GM20431 (cell line): ENCODE measurements at regions not wholly inside any gene's neighbourhood (a gene's known extent, or its start where the extent isn't known, plus 50 kb on each side); places are given as distances from the start of the nearest gene placed in this dataset.
"Not testable (repeated sequence)": the region's sequence is repeated elsewhere in the genome, so short reads cannot be mapped to it uniquely, and the experiment has no call there.

Source experiments
- in situ Hi-C: fragments of 300-500 bp; cut with MseI, MboI; formaldehyde crosslinking; loops from one replicate; pipeline ENCODE4 v1.15.0; 2020; ENCODE audit warnings: low sequenced_read_pairs; ENCODE audit not compliant: unreplicated experiment

DNA sequence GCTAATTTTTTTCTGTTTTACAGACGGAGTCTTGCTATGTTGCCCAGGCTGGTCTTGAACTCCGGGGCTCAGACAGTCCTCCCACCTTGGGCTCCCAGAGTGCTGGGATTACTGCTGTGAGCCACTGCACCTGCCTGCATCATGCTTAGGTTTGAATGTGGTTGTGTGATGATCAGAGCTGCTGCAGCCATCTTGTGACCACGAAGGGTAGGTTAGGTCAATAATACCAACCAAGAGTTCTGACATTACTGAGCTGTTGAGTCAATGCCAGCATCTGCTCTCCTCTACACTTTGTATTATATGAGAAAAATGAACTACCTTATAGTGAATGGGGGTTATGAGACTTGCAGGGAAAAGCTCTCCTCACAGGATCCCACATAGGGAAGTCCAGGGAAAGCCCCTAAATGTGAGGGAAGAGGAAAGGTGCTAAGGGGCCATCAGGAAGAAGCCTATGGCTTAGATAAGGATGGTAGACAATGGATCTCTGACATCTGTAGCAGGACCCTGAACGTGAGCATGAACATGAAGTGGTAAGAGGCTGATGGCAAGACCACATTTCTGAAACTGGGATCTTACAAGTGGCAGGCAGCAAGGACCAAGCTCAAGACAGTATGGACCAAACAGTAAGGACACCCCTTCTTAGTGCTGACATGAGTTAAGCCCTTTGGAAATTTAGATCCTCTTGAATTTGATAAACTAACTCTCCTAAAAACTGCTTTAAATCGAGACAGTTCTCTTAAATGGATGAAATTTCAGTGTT is 75.7 kb upstream of the ZNF169 start:
- in situ Hi-C loops: no loop called here

- in situ Hi-C loops: no loop called here
Observed at GRCh38 chr9:94188246-94188645, 70.9 kb upstream of the ZNF169 start.

DNA sequence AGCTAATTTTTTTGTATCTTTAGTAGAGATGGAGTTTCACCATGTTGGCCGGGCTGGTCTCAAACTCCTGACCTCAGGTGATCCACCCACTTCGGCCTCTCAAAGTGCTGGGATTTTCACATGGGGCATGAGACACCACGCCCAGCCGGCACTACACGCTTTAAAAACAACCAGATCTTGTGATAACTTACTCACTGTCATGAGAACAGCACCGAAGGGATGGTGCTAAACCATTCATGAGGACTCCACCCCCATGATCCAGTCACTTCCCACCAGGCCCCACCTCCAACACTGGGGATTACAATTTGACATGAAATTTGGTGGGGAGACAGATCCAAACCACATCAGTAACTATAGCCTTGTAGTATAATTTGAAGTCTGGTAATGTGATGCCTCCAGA is 67.4 kb upstream of the ZNF169 start:
- in situ Hi-C loops: not testable (repeated sequence)

DNA sequence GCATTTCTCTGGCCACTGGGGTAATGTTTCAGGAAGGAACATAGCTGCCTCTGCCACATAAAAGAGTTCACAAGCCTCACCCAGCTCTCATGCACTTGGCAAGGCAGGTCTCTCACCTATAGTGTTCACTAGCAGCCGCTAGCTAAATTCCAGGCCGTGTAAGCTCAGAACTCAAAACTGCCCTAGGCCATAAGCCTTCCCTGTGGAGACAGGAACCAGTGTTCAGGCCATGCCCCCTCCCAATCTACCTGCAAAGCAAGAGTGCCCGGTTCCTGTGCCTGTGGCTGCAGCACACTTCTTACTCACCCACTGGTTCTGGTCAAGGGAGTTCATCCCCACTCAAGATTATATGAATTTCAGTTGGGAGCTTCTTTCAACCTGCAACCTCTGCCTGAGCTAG is 60.7 kb upstream of the ZNF169 start:
- in situ Hi-C loops: no loop called here

GRCh38 chr9:94199776-94200175 is 59.3 kb upstream of the ZNF169 start:
- in situ Hi-C loops: loop anchor here (10.0 to 25.0 kb wide), 2 partner anchors 135 to 512 kb away; no protein-coding TSS in a partner anchor

- in situ Hi-C loops: loop anchor here (10.0 to 25.0 kb wide), 2 partner anchors 139 to 517 kb away; no protein-coding TSS in a partner anchor
Observed at GRCh38 chr9:94204174-94204573, 54.9 kb upstream of the ZNF169 start.

DNA sequence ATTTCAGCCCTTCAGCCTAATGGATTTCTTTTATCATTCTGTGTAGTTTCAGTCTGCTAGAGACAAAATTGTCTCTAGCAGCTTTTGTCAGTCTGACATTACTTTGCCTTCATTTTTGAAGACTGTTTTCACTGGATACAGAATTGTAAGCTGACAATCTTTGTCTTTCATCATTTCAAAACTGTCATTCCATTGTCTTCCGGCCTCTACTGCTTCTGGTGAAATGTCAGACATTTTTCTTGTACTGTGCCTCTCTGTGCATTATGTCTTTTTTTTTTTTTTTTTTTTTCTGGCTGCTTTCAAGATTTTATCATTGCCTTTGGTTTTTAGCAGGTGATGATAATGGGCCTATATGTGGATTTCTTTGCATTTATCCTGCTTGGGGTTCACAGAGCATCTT is 51.3 kb upstream of the ZNF169 start:
- in situ Hi-C loops: loop anchor here (10.0 to 25.0 kb wide), 2 partner anchors 143 to 520 kb away; no protein-coding TSS in a partner anchor
